Muscle layer of duodenum (tissue), 2 donors: ENCODE measurements at regions not wholly inside any gene's neighbourhood (a gene's known extent, or its start where the extent isn't known, plus 50 kb on each side); places are given as distances from the start of the nearest gene placed in this dataset.

Experiments used
- H3K27ac ChIP-seq: one replicate; pipeline ENCODE4 v1.7.0; 2013; ENCODE audit warnings: mild to moderate bottlenecking, low read length
- H3K27me3 ChIP-seq: one replicate; pipeline ENCODE4 v1.7.0; 2013; ENCODE audit warnings: low read depth, mild to moderate bottlenecking, control low read depth, low read length
- H3K36me3 ChIP-seq, 2 donors: one replicate each; pipeline ENCODE4 v1.7.0; 2013; ENCODE audit warnings: low read length in 2 of 2, control low read depth in 1 of 2, mild to moderate bottlenecking in 1 of 2; ENCODE audit not compliant: insufficient read depth in 2 of 2, control insufficient read depth in 1 of 2
- H3K4me1 ChIP-seq, 2 donors: one replicate each; pipeline ENCODE4 v1.7.0; 2013; ENCODE audit warnings: low read length in 2 of 2, mild to moderate bottlenecking in 2 of 2, control low read depth in 1 of 2, moderate library complexity in 1 of 2; ENCODE audit not compliant: insufficient read depth in 2 of 2, control insufficient read depth in 1 of 2
- H3K4me3 ChIP-seq, 2 donors: one replicate each; pipeline ENCODE4 v1.7.0; 2013; ENCODE audit warnings: low read length in 2 of 2, low read depth in 1 of 2, mild to moderate bottlenecking in 1 of 2
- H3K9me3 ChIP-seq, 2 donors: one replicate each; pipeline ENCODE4 v1.7.0; 2013; ENCODE audit warnings: low read length in 2 of 2, control low read depth in 1 of 2, mild to moderate bottlenecking in 1 of 2; ENCODE audit not compliant: control insufficient read depth in 1 of 2
- donor health status: healthy.

DNA sequence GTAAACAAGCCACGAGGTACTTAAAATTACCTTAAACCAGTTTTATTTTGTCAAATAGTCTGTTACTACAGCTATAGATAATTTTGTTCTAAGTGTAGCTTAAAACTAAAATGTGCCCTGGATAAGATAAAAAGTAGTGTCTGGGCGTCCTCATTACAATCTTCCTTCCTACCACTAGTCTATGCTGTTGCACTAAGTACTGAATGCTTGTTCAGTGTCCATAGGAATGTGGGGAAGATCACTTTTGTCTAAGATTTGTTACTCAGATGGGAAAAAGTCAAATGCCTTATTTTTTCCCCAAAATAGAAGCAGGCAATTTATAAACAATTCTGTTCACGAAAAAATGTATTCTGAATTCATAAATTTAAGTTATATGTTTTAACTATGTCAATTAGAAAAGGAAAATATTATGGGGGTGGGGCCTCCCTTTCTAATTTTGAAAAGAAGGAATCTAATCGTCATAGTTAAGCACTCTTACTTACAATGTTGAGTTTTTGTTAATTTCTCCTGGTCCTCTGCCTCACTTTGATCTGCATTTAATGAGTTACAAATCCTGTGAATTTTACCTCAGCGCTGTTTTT is 140.4 kb upstream of the VRK2 start:
- H3K4me3 ChIP-seq: no peak overlapping the region
- no peaks in the 10 kb centered on the region for H3K36me3 ChIP-seq
- no peak overlapping the region for H3K27ac ChIP-seq

DNA sequence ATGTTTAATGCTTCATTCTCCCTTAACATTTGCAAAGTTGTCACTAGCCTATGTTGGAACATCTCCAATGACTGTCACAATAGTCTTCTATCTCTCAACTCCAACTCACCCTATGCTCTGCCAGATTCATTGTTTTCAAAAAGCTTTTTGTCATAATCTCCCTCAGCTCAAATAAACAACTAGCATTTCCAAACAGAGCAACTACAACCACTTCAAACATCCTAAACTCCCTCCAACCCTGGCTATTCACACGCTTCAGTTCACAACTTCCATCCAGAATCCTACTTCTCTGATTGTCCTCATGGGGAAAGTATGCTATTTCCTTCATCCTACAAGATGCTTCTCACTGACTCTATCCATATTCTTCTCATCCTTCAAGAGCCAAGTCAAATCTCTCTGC is 139.2 kb upstream of the VRK2 start:
- H3K9me3 ChIP-seq: no peaks in the 10 kb centered on the region
- H3K27ac ChIP-seq: no peak overlapping the region
- H3K4me1 ChIP-seq: no peaks in the 10 kb centered on the region
- no peaks in the 10 kb centered on the region for H3K36me3 ChIP-seq
- no peak overlapping the region for H3K4me3 ChIP-seq
- no peaks in the 10 kb centered on the region for H3K27me3 ChIP-seq

More for the DNA sequence above, 140.4 kb upstream of the VRK2 start:
- Histone ChIP-seq H3K4me1 (no peaks in the 10 kb centered on the region), H3K9me3 (no peaks in the 10 kb centered on the region), H3K27me3 (no peaks in the 10 kb centered on the region)

DNA sequence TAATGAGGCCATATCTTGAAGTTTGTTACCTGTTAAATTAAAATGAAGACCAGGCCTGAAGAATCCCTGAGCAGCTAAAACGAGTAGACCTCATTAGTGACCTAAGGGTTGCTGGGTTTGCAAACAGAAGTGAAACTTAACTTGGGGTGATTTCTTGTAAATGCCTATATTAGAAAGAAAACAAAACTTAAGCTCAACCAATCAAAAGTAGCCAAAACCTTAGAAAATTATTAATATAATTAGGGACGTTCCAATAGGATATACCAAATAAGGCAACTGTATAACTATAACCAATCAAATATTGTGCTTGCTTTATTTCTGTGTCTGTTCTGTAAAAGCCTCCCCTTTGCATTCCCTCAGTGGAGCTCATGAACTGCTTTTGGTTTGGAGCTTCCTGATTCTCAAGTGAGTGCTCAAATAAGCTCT is 137.9 kb upstream of the VRK2 start:
- no peaks in the 10 kb centered on the region for H3K4me1 ChIP-seq
- no peaks in the 10 kb centered on the region for H3K27me3 ChIP-seq
- H3K4me3 ChIP-seq: no peak overlapping the region
- no peaks in the 10 kb centered on the region for H3K9me3 ChIP-seq
- no peak overlapping the region for H3K27ac ChIP-seq
- H3K36me3 ChIP-seq: no peaks in the 10 kb centered on the region

DNA sequence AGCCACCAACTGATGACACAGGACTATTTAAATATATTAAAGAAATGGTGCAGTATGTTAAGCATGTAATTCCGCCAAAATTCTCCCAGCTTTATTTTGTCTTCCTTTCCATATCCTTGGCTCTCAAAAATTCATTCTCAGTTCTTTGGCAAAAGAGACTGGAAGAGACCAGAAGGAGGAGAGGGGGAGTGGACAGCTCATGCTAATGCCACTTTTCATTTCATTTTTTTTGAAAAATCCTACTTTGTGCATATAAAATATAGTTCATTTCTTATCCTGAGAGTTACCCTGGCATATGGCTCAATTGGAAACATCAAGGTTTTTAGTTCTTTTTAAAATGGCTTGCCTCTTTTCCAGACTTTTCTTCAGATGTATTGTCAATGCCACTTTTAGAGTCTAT is 128.5 kb upstream of the VRK2 start:
- H3K27ac ChIP-seq: no peak overlapping the region
- H3K9me3 ChIP-seq: no peaks in the 10 kb centered on the region

DNA sequence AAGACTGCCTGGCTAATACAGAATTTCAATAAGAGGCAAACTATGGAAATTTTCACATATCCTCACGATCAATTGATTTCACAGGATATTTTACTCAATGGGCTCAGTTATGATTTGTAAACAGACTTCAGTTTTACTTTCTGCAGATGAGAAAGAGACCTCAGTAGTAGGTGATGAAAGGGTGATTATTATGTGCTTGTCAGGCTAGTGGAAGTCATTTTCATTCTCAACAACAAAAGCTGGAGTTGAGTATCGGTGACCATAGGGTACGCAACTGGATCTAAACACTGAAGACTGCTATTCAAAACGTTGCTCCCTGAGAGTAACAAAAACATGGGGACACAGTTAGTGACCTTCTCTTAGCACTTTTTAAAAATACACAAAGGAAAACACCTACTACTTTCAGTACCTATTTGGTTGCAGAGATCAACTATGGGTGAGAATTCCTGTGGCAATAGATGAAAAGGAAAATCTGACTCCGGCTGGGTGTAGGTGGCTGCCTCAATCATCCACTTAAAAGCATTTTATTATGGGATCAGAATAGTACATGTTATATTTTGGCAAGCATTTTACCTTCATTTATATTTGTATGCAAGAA is 126.2 kb upstream of the VRK2 start:
- Histone ChIP-seq H3K27me3 (no peaks in the 10 kb centered on the region), H3K36me3 (no peaks in the 10 kb centered on the region), H3K9me3 (no peaks in the 10 kb centered on the region), H3K4me3 (no peak overlapping the region), H3K27ac (no peak overlapping the region), H3K4me1 (no peaks in the 10 kb centered on the region)

More for the DNA sequence above, 128.5 kb upstream of the VRK2 start:
- no peaks in the 10 kb centered on the region for H3K36me3 ChIP-seq
- H3K4me3 ChIP-seq: no peak overlapping the region
- no peaks in the 10 kb centered on the region for H3K4me1 ChIP-seq
- H3K27me3 ChIP-seq: no peaks in the 10 kb centered on the region

DNA sequence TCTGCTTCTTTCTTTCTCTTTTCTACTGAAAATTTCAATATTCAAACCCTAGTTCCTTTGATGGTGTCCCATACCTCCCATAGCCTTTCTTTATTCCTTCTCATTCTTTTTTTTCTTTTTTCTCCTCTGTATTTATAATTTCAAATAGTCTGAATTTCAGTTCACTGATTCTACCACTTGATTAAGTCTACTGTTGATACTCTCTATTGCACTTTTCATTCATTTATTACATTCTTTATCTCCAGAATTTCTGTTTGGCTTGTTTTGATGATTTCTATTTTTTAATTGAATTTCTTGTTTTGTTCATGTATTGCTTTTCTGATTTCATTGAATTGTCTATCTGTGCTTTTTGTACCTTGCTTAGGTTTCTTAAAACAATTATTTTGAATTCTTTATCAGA is 111.9 kb upstream of the VRK2 start:
- no peaks in the 10 kb centered on the region for H3K4me1 ChIP-seq
- no peak overlapping the region for H3K27ac ChIP-seq
- no peaks in the 10 kb centered on the region for H3K36me3 ChIP-seq
- peaks cover 0 to 25% of the 10 kb centered on the region in 2 donors for H3K9me3 ChIP-seq
- no peak overlapping the region for H3K4me3 ChIP-seq
- H3K27me3 ChIP-seq: no peaks in the 10 kb centered on the region

DNA sequence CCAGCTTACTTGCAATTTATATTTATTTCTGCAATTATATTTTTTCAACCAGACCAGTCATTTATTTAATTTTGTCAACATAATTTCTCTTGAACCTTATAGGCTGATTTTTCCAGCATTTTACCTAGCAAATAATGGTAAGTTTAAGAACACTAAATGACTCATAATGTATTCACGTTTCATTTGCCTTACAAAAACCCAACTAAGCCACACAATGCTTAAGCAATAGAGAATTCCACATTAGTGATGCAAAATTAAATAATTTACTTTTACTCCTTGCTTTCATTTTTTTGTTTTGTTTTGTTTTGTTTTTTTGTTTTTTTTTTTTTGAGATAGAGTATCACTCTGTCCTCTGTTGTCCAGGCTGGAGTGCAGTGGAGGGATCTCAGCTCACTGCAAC is 110.4 kb upstream of the VRK2 start:
- no peaks in the 10 kb centered on the region for H3K36me3 ChIP-seq
- H3K4me3 ChIP-seq: no peak overlapping the region
- no peaks in the 10 kb centered on the region for H3K27me3 ChIP-seq
- peaks cover 0 to 19% of the 10 kb centered on the region in 2 donors for H3K9me3 ChIP-seq
- no peak overlapping the region for H3K27ac ChIP-seq
- no peaks in the 10 kb centered on the region for H3K4me1 ChIP-seq

DNA sequence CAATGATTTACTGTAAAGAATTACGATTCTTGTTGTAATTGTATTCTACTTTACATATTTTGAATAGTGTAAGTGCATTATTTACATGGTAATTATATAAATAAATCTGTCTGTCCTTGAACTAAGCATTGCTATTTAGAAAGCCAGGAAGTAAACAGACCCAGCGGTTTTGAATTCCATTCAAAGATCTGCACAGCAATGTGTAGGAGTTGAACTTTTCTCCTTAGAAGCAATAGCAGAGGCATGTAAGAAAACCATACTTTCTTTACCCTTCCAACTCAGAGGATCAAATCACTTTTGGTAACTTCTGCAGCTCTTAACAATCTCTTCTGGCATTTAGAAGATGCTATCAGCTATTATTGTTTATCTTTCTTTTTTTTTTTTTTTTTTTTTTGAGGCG is 109.2 kb upstream of the VRK2 start:
- Histone ChIP-seq H3K36me3 (no peaks in the 10 kb centered on the region), H3K4me1 (no peaks in the 10 kb centered on the region), H3K27me3 (no peaks in the 10 kb centered on the region), H3K4me3 (no peak overlapping the region), H3K27ac (no peak overlapping the region), H3K9me3 (peaks cover 0 to 15% of the 10 kb centered on the region in 2 donors)

DNA sequence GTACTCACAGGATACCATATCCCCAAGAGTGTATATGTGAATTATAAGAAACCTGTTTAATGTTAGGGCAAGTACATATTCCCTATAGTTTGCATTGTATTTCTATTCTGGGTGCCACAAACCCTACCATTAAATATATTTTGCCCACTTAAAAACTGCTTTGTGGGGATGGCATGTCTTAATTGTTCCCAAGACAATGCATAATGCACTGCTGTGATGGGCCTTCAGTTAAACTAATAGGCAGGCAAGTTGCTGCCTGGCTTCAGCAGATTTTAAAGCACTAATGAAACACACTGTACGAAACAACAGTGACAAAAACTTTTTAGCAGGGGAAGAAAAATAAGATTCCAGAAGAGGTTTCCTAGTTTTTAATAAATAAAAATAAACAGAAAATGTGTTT is 104.8 kb upstream of the VRK2 start:
- no peaks in the 10 kb centered on the region for H3K4me1 ChIP-seq
- no peaks in the 10 kb centered on the region for H3K9me3 ChIP-seq
- no peak overlapping the region for H3K27ac ChIP-seq
- no peak overlapping the region for H3K4me3 ChIP-seq
- no peaks in the 10 kb centered on the region for H3K27me3 ChIP-seq
- H3K36me3 ChIP-seq: no peaks in the 10 kb centered on the region

DNA sequence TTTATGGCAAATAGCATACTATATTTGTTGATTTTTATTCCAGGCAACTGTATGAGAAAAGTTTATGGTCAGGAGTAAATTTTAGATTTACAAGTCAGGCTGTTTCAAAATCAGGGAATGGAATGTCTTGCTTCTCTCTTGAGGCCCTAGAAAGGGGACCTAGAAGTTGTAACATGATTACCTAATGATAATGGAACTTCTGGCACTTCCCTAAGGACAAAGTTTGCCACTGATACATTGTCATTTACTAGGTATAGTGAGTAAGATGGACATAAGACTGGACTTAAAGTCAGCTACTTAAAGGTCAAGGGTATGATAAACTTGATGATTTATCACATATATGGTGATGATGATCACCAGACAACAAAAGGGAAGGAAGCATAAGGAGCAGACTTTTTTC is 103.3 kb upstream of the VRK2 start:
- Histone ChIP-seq H3K27ac (no peak overlapping the region), H3K9me3 (no peaks in the 10 kb centered on the region), H3K4me1 (no peaks in the 10 kb centered on the region), H3K36me3 (no peaks in the 10 kb centered on the region), H3K4me3 (no peak overlapping the region), H3K27me3 (no peaks in the 10 kb centered on the region)

DNA sequence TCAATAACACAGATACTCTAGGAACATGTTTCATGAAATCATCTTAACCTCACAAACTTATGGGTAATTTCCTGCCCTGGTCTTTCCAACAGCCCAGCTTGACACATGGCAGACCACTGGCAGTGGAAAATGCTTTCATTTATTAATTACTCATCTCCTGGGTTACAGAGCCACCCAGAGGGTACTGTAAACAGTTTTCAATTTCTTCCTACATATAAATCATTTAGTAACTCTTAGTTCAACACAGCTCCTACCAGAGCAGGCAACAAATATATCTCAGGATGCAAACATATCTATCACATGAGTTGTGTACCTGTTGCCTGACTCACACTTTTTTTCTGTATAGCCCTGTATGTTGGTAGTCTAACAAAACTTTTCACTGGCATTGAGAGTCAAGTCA is 99.2 kb upstream of the VRK2 start:
- Histone ChIP-seq H3K27ac (no peak overlapping the region), H3K27me3 (no peaks in the 10 kb centered on the region), H3K9me3 (no peaks in the 10 kb centered on the region), H3K4me1 (no peaks in the 10 kb centered on the region), H3K36me3 (no peaks in the 10 kb centered on the region), H3K4me3 (no peak overlapping the region)

DNA sequence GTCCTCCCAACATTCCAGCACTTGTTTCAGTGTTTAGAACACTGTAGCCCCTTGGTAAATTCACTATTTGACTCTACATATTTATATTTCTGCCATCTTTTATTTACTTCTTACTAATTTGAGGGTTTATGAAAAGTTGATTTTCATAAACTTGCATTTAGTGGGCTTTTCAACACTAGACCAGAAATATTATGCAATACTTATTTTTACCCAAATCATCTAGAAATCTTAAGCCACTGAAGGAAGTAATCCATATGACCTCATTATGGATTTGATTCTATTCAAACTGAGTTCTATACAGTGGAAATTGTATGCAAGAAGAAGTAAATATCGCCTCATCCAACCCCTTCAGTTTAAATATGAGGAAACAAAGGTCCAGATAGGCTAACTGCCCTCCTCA is 92.6 kb upstream of the VRK2 start:
- H3K36me3 ChIP-seq: no peaks in the 10 kb centered on the region
- H3K4me3 ChIP-seq: no peak overlapping the region
- H3K27ac ChIP-seq: no peak overlapping the region
- H3K9me3 ChIP-seq: no peaks in the 10 kb centered on the region
- H3K4me1 ChIP-seq: no peaks in the 10 kb centered on the region
- H3K27me3 ChIP-seq: no peaks in the 10 kb centered on the region
